Urinary bladder (tissue), 3 donors: ENCODE measurements at regions not wholly inside any gene's neighbourhood (a gene's known extent, or its start where the extent isn't known, plus 50 kb on each side); places are given as distances from the start of the nearest gene placed in this dataset.

ENCODE experiments used
- DNase-seq: peaks from one replicate; pipeline ENCODE4 v3.0.0-alpha.2; 2015; ENCODE audit errors: extremely low spot score
- H3K27ac ChIP-seq: one replicate; pipeline ENCODE4 v1.5.1; 2013; ENCODE audit warnings: low read depth, mild to moderate bottlenecking, moderate library complexity
- H3K36me3 ChIP-seq: one replicate; pipeline ENCODE4 v1.6.1; 2013; ENCODE audit warnings: mild to moderate bottlenecking, moderate library complexity; ENCODE audit not compliant: insufficient read depth
- H3K4me1 ChIP-seq: one replicate; pipeline ENCODE4 v1.6.1; 2013; ENCODE audit warnings: mild to moderate bottlenecking, moderate library complexity; ENCODE audit not compliant: insufficient read depth
- H3K4me3 ChIP-seq: one replicate; pipeline ENCODE4 v1.5.1; 2013; ENCODE audit warnings: low read depth, low read length
- WGBS: extraction: QIAGEN DNeasy Blood & Tissue Kit; methylation state at CpG from one replicate; pipeline ENCODE4 v1.1.7; 2013; 5-methylcytosine and 5-hydroxymethylcytosine counted together
- donor health status: healthy with polysubstance abuse.
- donor health status: healthy.

DNA sequence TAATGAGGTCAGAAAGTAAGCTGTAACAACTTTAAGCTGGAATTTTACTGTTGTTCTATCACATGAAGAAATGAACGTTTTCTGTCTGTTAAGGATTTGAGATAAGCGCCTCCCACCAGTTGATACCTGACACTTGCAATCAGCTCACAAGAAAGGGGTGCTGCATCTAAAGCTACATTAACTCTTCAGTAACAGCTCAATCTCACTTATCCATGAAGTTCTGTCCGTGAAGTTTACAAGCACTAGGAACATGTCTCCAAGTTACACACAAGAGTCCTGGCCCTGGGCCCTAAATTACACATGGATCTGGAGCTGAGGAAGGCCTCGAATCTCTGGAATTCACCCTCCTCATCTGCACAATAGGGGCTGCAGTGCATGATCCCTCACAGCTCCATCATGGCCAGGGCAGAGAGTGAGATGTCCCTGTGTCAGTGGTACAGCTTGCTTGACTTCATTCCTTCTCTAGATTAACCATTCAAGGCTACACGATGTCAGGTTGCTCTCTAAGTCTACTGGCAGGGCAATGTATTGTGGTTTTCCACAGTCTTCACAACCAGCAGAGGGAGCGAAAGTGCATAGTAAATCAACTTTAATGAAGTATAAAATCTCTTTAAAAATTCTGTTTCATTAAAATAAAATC lies 182.4 kb upstream of the MCHR2 start:
- H3K36me3 ChIP-seq: no peaks in the 10 kb centered on the region
- no peaks in the 10 kb centered on the region for H3K4me1 ChIP-seq
- H3K4me3 ChIP-seq: no peak overlapping the region
- WGBS: 26% methylated on average over 6 of the region's 6 CpGs
- no peak for DNase-seq
- no peak overlapping the region for H3K27ac ChIP-seq

DNA sequence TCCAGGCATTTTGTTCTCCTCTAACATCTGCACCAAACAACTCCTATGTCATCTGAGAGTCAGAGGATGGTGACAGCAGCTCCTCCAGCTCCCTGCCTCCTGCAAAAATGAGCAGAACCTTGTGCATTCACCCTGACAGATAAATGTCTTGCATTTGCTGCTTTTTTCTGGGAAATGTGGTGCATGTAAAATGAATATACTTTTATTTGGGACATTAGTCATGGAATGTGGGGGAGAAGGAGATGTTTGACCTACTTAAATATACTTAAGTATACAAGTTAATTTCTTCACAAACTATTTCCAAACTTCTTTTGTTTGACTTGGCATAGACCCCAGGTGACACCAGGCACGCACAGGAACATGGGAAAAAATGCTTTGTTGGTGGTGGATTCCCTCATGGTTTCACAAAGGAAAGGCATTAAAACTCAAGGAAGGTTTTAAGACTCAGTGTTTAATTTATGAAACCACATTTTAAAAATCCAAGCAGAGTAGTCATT lies 181.8 kb upstream of the MCHR2 start:
- Histone ChIP-seq H3K4me3 (no peak overlapping the region), H3K36me3 (no peaks in the 10 kb centered on the region), H3K27ac (no peak overlapping the region), H3K4me1 (no peaks in the 10 kb centered on the region)
- 28% methylated on average over 1 of the region's 1 CpG for WGBS
- DNase-seq: peak; percentile 46

DNA sequence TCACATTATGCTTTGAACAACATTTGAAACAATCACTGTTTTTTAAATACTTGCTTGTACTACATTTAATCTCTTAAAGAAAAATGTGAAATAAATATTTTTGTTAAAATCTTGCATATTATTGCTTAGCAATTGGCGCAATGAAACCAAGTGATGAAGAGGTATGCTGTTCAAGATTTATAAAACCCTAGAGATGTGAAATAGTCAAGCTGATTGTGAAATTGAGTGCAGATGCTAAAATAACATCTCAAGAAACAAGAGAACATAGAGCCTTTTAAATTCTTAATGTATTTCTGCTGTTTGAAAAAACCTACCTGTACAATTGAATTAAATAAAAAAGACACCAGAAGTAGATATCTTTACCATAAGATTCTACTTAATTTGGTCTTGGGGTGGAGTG lies 179.2 kb upstream of the MCHR2 start:
- DNase-seq: no peak
- Histone ChIP-seq H3K4me3 (no peak overlapping the region), H3K36me3 (no peaks in the 10 kb centered on the region), H3K27ac (no peak overlapping the region), H3K4me1 (no peaks in the 10 kb centered on the region)
- whole genome bisulfite sequencing: 0% methylated on average over 1 of the region's 1 CpG

DNA sequence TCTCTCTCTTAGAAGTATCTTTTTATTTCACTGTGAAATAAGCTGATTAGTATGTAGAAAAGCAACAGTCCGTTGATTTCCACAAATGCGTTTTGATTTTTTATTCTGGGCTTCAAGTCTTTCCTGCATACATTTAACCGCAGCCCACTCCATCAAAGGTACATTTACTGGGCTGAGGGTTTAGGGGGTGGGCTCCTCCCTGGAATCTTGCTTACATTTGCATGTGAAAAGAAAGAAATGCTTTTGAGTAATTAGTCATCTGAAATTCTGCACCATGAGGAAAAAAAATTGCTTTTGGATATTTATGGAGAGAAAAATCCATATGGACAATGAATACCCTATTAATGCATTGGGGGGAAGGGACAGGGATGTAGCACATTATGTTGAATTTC lies 178.3 kb upstream of the MCHR2 start:
- 68% methylated on average over 3 of the region's 3 CpGs for WGBS
- no peak overlapping the region for H3K27ac ChIP-seq
- DNase-seq: no peak
- no peak overlapping the region for H3K4me3 ChIP-seq
- no peaks in the 10 kb centered on the region for H3K4me1 ChIP-seq
- no peaks in the 10 kb centered on the region for H3K36me3 ChIP-seq

- Histone ChIP-seq H3K4me1 (no peaks in the 10 kb centered on the region), H3K4me3 (no peak overlapping the region), H3K36me3 (no peaks in the 10 kb centered on the region), H3K27ac (no peak overlapping the region)
- DNase-seq: no peak
- WGBS: 63% methylated on average over 4 of the region's 4 CpGs
Measured at GRCh38 chr6:100171533-100172321, 177.7 kb upstream of the MCHR2 start.

DNA sequence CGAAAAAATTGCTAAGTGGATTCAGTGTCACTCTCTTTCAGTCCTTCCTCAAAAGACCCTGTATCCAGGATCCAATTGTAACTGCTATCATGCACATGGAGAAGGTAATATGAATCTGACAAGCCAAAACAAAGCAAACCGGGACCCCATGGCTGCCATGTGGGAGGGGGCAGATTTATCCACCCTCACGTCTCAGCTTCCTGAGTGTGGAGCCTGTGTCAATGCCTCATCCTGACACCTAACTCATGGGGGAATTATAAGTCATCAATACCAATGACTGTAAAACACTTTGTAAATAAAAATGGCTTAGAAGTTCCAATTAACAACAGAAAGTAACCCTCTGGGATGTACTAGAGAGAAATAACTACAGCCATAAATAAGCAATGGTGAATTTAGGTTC lies 174.1 kb upstream of the MCHR2 start:
- DNase-seq: no peak
- no peak overlapping the region for H3K27ac ChIP-seq
- H3K4me3 ChIP-seq: no peak overlapping the region
- 22% methylated on average over 3 of the region's 3 CpGs for WGBS
- H3K36me3 ChIP-seq: no peaks in the 10 kb centered on the region
- H3K4me1 ChIP-seq: no peaks in the 10 kb centered on the region

GRCh38 chr6:100167585-100167984 lies 173.6 kb upstream of the MCHR2 start:
- DNase-seq: no peak
- H3K4me3 ChIP-seq: no peak overlapping the region
- WGBS: 17% methylated on average over 4 of the region's 4 CpGs
- no peaks in the 10 kb centered on the region for H3K36me3 ChIP-seq
- no peak overlapping the region for H3K27ac ChIP-seq
- H3K4me1 ChIP-seq: no peaks in the 10 kb centered on the region

GRCh38 chr6:100166956-100167355 lies 172.9 kb upstream of the MCHR2 start:
- no peak for DNase-seq
- WGBS: 26% methylated on average over 2 of the region's 2 CpGs
- no peak overlapping the region for H3K4me3 ChIP-seq
- H3K36me3 ChIP-seq: no peaks in the 10 kb centered on the region
- no peak overlapping the region for H3K27ac ChIP-seq
- no peaks in the 10 kb centered on the region for H3K4me1 ChIP-seq

DNA sequence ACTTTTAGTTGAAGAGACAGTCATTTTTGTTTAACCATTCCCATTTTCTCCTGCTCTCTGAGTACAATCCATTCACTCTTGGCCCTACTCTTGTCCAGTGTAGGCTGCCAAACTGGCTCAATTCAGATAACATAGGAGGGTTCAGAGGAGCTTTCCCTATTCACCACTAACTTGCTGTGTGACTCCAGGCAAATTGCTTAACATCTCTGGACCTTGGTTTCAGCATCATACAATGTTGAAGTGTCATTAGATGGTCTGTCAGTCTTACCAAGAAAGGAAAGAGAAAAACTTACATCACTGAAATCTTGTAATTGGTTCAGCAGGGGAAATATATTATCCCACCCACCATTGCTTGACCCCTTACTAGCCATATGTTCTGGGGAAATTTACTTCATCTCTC lies 171.4 kb upstream of the MCHR2 start:
- Histone ChIP-seq H3K4me3 (no peak overlapping the region), H3K4me1 (no peaks in the 10 kb centered on the region), H3K27ac (no peak overlapping the region), H3K36me3 (no peaks in the 10 kb centered on the region)
- no peak for DNase-seq

DNA sequence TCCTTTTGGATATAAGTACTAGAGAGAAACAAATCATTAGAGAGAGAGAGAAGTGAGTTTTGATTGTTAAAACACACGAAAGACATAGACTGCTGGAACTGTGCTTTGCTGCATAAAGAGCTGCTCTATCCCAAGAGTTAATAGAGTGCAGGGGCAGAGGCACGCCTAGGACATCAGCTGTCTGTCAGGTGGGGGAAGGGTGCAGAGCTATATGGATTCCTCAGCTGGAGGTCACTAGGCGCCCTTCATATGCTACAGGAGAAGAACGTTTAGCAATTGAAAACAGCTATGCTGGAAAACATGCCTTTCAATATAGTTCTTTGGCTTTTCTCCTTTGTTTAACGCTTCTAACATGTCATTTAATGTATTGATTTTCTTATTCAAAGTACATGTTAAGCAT lies 169.0 kb upstream of the MCHR2 start:
- Histone ChIP-seq H3K36me3 (no peaks in the 10 kb centered on the region), H3K4me1 (no peaks in the 10 kb centered on the region), H3K27ac (no peak overlapping the region), H3K4me3 (no peak overlapping the region)
- WGBS: 18% methylated on average over 5 of the region's 5 CpGs
- no peak for DNase-seq

GRCh38 chr6:100161782-100162365 lies 167.9 kb upstream of the MCHR2 start:
- Histone ChIP-seq H3K4me1 (no peaks in the 10 kb centered on the region), H3K4me3 (no peak overlapping the region), H3K27ac (no peak overlapping the region), H3K36me3 (no peaks in the 10 kb centered on the region)
- WGBS: 76% methylated on average over 2 of the region's 2 CpGs
- DNase-seq: no peak

DNA sequence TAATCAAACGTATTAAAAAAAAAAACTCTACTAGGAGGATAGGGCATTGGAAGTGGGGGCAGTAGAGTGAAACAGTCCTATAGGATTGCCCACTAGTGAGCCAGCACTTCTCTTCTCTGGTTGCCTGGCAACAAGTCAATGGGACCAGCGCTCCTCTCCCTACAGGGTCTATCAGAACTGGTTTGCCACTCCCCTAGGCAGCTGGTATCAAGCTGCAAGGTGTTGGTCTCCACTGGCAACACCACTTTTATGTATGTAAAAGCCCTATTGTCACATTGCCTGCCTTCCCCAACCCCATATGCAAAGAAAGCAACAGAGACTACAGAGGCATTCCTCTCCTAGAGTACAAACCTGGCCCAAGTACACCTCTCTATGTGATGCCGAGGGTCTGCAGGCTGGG lies 166.9 kb upstream of the MCHR2 start:
- H3K27ac ChIP-seq: no peak overlapping the region
- H3K36me3 ChIP-seq: no peaks in the 10 kb centered on the region
- WGBS: 52% methylated on average over 3 of the region's 3 CpGs
- no peak for DNase-seq
- H3K4me3 ChIP-seq: no peak overlapping the region
- no peaks in the 10 kb centered on the region for H3K4me1 ChIP-seq

DNA sequence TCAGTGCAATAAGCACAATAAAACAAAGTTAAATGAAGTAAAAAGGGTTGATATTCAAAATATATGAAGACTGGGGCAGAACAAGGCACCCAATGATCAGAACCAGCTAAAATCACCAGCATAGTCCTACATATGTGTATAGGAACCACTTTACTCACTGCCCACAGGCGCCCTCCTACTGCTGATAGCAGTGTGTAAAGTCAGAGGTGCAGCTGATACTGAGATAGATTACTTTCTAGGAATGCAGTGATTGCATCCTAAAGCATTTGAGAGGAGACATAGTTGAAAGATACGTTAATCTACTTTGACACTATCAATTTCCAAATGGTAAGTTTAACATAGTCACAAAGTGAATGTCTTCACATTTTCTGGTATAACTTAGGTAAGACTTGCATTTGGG lies 161.1 kb upstream of the MCHR2 start:
- 68% methylated on average over 2 of the region's 2 CpGs for WGBS
- DNase-seq: no peak
- no peaks in the 10 kb centered on the region for H3K4me1 ChIP-seq
- no peaks in the 10 kb centered on the region for H3K36me3 ChIP-seq
- H3K4me3 ChIP-seq: no peak overlapping the region
- no peak overlapping the region for H3K27ac ChIP-seq

DNA sequence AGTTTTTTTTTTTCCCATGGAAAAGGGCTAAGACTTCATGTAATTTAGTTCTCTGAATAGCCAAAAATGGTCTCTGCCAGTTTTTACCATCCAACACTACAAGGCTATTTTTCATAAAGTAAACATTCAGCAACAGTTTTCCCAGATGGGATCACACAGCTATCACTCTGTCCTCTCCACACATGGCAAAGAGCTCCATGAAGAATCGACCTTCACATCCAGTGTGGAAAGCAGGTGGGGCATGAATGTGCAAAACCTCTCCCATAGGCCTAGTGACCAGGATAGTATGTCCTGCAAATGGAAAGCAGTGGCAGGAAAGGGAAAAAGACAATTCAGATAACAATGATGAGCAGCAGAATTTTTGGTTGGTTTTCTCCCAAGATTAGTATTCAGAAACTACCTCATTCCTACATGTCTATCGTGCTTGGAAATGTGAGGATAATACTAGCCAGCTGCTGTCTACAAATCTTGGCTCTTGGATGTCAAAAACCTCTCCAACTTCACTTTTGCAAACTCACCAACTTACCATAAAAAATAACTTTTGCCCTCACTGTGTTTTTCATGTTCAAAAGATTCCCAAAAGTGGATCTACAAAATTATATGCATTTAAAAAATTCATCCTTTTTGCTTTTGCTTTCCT lies 159.7 kb upstream of the MCHR2 start:
- no peak overlapping the region for H3K4me3 ChIP-seq
- H3K36me3 ChIP-seq: no peaks in the 10 kb centered on the region
- no peak for DNase-seq
- no peak overlapping the region for H3K27ac ChIP-seq
- H3K4me1 ChIP-seq: no peaks in the 10 kb centered on the region
- 47% methylated on average over 2 of the region's 2 CpGs for WGBS
